ENCODE measurements at regions not wholly inside any gene's neighbourhood (a gene's known extent, or its start where the extent isn't known, plus 50 kb on each side); places are given as distances from the start of the nearest gene placed in this dataset.

DNA sequence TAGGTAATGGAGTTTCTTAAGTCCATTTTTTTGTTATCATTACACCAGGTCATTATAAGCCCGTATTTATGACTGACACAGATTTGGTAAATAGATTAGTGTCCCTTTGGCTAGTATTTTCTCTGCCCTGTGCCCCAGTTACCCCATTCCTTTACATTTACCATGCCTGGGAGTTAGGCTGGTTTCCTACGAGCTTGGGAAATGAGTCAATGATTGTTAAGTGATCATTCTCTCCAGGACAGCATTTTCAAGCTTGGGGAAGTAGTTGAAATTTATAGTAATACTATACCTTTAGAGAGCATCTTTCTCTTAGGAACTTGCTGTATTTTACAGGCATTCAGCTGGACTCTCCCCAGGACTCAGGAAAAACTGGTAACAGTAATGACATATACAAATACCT, 573.1 kb downstream of the TLE4 start (continued):
- TF ChIP-seq, protein P1, sequence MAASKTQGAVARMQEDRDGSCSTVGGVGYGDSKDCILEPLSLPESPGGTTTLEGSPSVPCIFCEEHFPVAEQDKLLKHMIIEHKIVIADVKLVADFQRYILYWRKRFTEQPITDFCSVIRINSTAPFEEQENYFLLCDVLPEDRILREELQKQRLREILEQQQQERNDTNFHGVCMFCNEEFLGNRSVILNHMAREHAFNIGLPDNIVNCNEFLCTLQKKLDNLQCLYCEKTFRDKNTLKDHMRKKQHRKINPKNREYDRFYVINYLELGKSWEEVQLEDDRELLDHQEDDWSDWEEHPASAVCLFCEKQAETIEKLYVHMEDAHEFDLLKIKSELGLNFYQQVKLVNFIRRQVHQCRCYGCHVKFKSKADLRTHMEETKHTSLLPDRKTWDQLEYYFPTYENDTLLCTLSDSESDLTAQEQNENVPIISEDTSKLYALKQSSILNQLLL (CRISPR knock-in tag; IDR thresholded peaks at IDR 0.05; ENCODE audit: borderline replicate concordance): no peak
- TF ChIP-seq L3MBTL2 (IDR thresholded peaks at IDR 0.05) (no peak), RAD21 (CRISPR knock-in tag; conservative IDR thresholded peaks at IDR 0.05 in 1 of 2, IDR thresholded peaks at IDR 0.05 in 1 of 2) (no peak), C11orf30 (IDR thresholded peaks at IDR 0.05; ENCODE audit: low read depth) (no peak), PHF21A (IDR thresholded peaks at IDR 0.05; ENCODE audit: borderline replicate concordance, low read depth) (no peak), BRCA1 (IDR thresholded peaks at IDR 0.05) (no peak), BRCA1 (CRISPR knock-in tag; IDR thresholded peaks at IDR 0.05) (no peak)
- TF ChIP-seq, protein P2, sequence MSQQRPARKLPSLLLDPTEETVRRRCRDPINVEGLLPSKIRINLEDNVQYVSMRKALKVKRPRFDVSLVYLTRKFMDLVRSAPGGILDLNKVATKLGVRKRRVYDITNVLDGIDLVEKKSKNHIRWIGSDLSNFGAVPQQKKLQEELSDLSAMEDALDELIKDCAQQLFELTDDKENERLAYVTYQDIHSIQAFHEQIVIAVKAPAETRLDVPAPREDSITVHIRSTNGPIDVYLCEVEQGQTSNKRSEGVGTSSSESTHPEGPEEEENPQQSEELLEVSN (IDR thresholded peaks at IDR 0.05; ENCODE audit: borderline replicate concordance in 1 of 2, extremely low read depth in 1 of 2, insufficient read depth in 1 of 2, insufficient read length in 1 of 2, low read depth in 1 of 2, low read length in 1 of 2, poor library complexity in 1 of 2, severe bottlenecking in 1 of 2): no peak
- TF ChIP-seq, protein P3, sequence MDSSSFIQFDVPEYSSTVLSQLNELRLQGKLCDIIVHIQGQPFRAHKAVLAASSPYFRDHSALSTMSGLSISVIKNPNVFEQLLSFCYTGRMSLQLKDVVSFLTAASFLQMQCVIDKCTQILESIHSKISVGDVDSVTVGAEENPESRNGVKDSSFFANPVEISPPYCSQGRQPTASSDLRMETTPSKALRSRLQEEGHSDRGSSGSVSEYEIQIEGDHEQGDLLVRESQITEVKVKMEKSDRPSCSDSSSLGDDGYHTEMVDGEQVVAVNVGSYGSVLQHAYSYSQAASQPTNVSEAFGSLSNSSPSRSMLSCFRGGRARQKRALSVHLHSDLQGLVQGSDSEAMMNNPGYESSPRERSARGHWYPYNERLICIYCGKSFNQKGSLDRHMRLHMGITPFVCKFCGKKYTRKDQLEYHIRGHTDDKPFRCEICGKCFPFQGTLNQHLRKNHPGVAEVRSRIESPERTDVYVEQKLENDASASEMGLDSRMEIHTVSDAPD (CRISPR knock-in tag; IDR thresholded peaks at IDR 0.05): no peak
- TF ChIP-seq, protein P4, sequence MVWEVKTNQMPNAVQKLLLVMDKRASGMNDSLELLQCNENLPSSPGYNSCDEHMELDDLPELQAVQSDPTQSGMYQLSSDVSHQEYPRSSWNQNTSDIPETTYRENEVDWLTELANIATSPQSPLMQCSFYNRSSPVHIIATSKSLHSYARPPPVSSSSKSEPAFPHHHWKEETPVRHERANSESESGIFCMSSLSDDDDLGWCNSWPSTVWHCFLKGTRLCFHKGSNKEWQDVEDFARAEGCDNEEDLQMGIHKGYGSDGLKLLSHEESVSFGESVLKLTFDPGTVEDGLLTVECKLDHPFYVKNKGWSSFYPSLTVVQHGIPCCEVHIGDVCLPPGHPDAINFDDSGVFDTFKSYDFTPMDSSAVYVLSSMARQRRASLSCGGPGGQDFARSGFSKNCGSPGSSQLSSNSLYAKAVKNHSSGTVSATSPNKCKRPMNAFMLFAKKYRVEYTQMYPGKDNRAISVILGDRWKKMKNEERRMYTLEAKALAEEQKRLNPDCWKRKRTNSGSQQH (CRISPR knock-in tag; IDR thresholded peaks at IDR 0.05): no peak
- TF ChIP-seq, protein P5, sequence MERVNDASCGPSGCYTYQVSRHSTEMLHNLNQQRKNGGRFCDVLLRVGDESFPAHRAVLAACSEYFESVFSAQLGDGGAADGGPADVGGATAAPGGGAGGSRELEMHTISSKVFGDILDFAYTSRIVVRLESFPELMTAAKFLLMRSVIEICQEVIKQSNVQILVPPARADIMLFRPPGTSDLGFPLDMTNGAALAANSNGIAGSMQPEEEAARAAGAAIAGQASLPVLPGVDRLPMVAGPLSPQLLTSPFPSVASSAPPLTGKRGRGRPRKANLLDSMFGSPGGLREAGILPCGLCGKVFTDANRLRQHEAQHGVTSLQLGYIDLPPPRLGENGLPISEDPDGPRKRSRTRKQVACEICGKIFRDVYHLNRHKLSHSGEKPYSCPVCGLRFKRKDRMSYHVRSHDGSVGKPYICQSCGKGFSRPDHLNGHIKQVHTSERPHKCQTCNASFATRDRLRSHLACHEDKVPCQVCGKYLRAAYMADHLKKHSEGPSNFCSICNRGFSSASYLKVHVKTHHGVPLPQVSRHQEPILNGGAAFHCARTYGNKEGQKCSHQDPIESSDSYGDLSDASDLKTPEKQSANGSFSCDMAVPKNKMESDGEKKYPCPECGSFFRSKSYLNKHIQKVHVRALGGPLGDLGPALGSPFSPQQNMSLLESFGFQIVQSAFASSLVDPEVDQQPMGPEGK (CRISPR knock-in tag; IDR thresholded peaks at IDR 0.05; ENCODE audit: borderline replicate concordance): no peak
